Neural progenitor cell (in vitro differentiated cells): ENCODE measurements at regions not wholly inside any gene's neighbourhood (a gene's known extent, or its start where the extent isn't known, plus 50 kb on each side); places are given as distances from the start of the nearest gene placed in this dataset.

Experiments
- DNase-seq: peaks from one replicate; pipeline ENCODE4 v3.0.0-alpha.2; 2016; ENCODE audit warnings: low spot score
- H2AFZ ChIP-seq: fragments of 200-600 bp; sonication (generic); replicated peaks from 2 replicates; pipeline ENCODE4 v1.6.1; 2016; ENCODE audit warnings: antibody characterized with exemption
- H3F3A ChIP-seq: fragments of 200-600 bp; sonication (generic); 2 replicates; pipeline ENCODE4 v1.6.1; 2016; ENCODE audit warnings: antibody characterized with exemption, low read depth
- H3K27ac ChIP-seq: fragments of 200-600 bp; sonication (generic); 2 replicates; pipeline ENCODE4 v1.5.1; 2016; ENCODE audit warnings: mild to moderate bottlenecking
- H3K27me3 ChIP-seq: fragments of 200-600 bp; sonication (generic); 2 replicates; pipeline ENCODE4 v1.6.1; 2016; ENCODE audit warnings: mild to moderate bottlenecking, moderate library complexity
- H3K36me3 ChIP-seq: fragments of 200-600 bp; sonication (generic); 2 replicates; pipeline ENCODE4 v1.5.1; 2016
- H3K4me1 ChIP-seq: fragments of 200-600 bp; sonication (generic); 2 replicates; pipeline ENCODE4 v1.6.1; 2016; ENCODE audit warnings: mixed run types
- H3K4me2 ChIP-seq: fragments of 200-600 bp; sonication (generic); 2 replicates; pipeline ENCODE4 v1.6.1; 2016
- H3K4me3 ChIP-seq: fragments of 200-600 bp; sonication (generic); 2 replicates; pipeline ENCODE4 v1.5.1; 2016
- H3K79me2 ChIP-seq: fragments of 200-600 bp; sonication (generic); 2 replicates; pipeline ENCODE4 v1.6.1; 2016; ENCODE audit warnings: low read depth
- H3K9ac ChIP-seq: fragments of 200-600 bp; sonication (generic); 2 replicates; pipeline ENCODE4 v1.6.1; 2016
- H3K9me3 ChIP-seq: fragments of 200-600 bp; sonication (generic); 2 replicates; pipeline ENCODE4 v1.5.1; 2016; ENCODE audit warnings: low read depth
- H4K20me1 ChIP-seq: fragments of 200-600 bp; sonication (generic); 2 replicates; pipeline ENCODE4 v1.6.1; 2016; ENCODE audit warnings: low read depth
- H3K27ac Mint-ChIP-seq: 3 replicates; pipeline ENCODE4 v1.8.0; 2021; ENCODE audit warnings: mixed read lengths
- H3K27me3 Mint-ChIP-seq: 2 replicates; pipeline ENCODE4 v1.8.0; 2022; ENCODE audit warnings: low read depth, mild to moderate bottlenecking, inconsistent platforms, moderate library complexity, mixed read lengths; ENCODE audit not compliant: insufficient read depth
- H3K36me3 Mint-ChIP-seq: 3 replicates; pipeline ENCODE4 v1.8.0; 2021; ENCODE audit warnings: mixed read lengths
- H3K4me1 Mint-ChIP-seq: 3 replicates; pipeline ENCODE4 v1.8.0; 2021; ENCODE audit warnings: mixed read lengths
- H3K4me3 Mint-ChIP-seq: 3 replicates; pipeline ENCODE4 v1.8.0; 2021; ENCODE audit warnings: mild to moderate bottlenecking, moderate library complexity, mixed read lengths
- H3K9me3 Mint-ChIP-seq: 3 replicates; pipeline ENCODE4 v1.8.0; 2020; ENCODE audit warnings: mixed read lengths
- EZH2 ChIP-seq: fragments of 200-600 bp; sonication (generic); IDR thresholded peaks from 2 replicates; pipeline ENCODE4 v1.6.1; 2017; ENCODE audit warnings: antibody characterized with exemption, mild to moderate bottlenecking, moderate library complexity
- EZH2phosphoT487 ChIP-seq: fragments of 200-600 bp; sonication (generic); IDR thresholded peaks from 2 replicates; pipeline ENCODE4 v1.6.1; 2017; ENCODE audit warnings: antibody characterized with exemption
- TF ChIP-seq, protein P1 (sequence below): fragments of 200-600 bp; sonication (generic); IDR thresholded peaks from 2 replicates; pipeline ENCODE4 v1.5.1; 2017; ENCODE audit warnings: antibody characterized with exemption, mild to moderate bottlenecking

DNA sequence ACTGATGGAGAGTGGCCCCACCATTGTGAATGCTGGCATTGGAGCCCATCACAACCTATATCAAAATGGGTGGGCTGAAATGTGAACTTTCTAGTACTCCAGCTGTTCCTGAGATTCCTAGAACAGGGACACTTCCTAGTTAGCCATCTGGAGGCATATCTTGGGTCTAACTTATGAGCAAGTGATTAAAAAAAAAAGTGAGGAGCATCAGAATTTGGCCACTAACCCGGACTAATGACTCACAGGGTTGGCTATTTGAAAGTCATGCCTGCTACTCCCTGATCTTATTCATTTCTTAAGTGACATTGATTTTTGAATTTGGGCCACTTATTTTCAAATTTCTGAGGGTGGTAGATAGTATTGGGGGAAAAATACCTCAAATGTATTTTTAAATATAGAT lies 216.6 kb downstream of the HRH4 start:
- Histone ChIP-seq H3K79me2 (no peaks in the 10 kb centered on the region), H3K4me1 (peaks cover 7% of the 10 kb centered on the region), H4K20me1 (no peaks in the 10 kb centered on the region), H3K27me3 (no peaks in the 10 kb centered on the region), H3K4me2 (no peak overlapping the region), H3K36me3 (no peaks in the 10 kb centered on the region), H3K4me3 (no peak overlapping the region), H3F3A (no peaks in the 10 kb centered on the region), H3K9ac (no peak overlapping the region), H3K9me3 (no peaks in the 10 kb centered on the region), H2AFZ (no peak overlapping the region), H3K27ac (no peak overlapping the region)
- Mint-ChIP-seq H3K27ac (no peak overlapping the region), H3K27me3 (peaks cover 2% of the 10 kb centered on the region), H3K4me1 (peaks cover 3% of the 10 kb centered on the region), H3K9me3 (no peaks in the 10 kb centered on the region), H3K4me3 (no peak overlapping the region), H3K36me3 (no peaks in the 10 kb centered on the region)
- TF ChIP-seq, protein P1, sequence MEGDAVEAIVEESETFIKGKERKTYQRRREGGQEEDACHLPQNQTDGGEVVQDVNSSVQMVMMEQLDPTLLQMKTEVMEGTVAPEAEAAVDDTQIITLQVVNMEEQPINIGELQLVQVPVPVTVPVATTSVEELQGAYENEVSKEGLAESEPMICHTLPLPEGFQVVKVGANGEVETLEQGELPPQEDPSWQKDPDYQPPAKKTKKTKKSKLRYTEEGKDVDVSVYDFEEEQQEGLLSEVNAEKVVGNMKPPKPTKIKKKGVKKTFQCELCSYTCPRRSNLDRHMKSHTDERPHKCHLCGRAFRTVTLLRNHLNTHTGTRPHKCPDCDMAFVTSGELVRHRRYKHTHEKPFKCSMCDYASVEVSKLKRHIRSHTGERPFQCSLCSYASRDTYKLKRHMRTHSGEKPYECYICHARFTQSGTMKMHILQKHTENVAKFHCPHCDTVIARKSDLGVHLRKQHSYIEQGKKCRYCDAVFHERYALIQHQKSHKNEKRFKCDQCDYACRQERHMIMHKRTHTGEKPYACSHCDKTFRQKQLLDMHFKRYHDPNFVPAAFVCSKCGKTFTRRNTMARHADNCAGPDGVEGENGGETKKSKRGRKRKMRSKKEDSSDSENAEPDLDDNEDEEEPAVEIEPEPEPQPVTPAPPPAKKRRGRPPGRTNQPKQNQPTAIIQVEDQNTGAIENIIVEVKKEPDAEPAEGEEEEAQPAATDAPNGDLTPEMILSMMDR, result no peak
- TF ChIP-seq EZH2, result no peak
- TF ChIP-seq EZH2phosphoT487, result no peak
- no peak for DNase-seq

DNA sequence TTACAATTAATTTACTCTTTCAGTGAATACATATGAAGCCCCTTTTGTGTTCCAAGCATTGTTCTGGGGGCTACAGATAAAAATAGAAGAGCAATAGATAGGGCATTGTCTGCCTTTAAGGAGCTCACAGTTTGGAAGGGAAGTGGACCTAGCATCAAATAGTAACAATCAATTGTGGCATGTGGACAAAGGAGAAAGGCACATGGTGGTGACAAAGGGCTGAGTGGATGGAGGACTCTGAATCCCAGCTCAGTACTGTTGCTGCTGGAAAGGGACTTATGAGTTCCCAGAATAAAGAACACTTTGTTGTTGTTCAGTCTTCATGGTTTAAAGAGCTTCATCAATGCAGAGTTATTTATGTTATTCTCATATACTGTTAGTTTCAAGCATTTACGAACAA lies 217.7 kb downstream of the HRH4 start:
- Histone ChIP-seq H2AFZ (no peak overlapping the region), H3K4me1 (peaks cover 7% of the 10 kb centered on the region), H3K79me2 (no peaks in the 10 kb centered on the region), H3F3A (no peaks in the 10 kb centered on the region), H3K36me3 (no peaks in the 10 kb centered on the region), H3K27ac (no peak overlapping the region), H3K4me2 (no peak overlapping the region), H3K4me3 (no peak overlapping the region), H3K27me3 (no peaks in the 10 kb centered on the region), H3K9ac (no peak overlapping the region), H4K20me1 (no peaks in the 10 kb centered on the region), H3K9me3 (no peaks in the 10 kb centered on the region)
- no peaks in the 10 kb centered on the region for H3K36me3 Mint-ChIP-seq
- DNase-seq, result no peak
- TF ChIP-seq EZH2phosphoT487 (no peak), EZH2 (no peak)
- TF ChIP-seq, protein P1, result no peak
- H3K4me1 Mint-ChIP-seq, result peaks cover 3% of the 10 kb centered on the region
- no peak overlapping the region for H3K4me3 Mint-ChIP-seq
- no peak overlapping the region for H3K27ac Mint-ChIP-seq
- H3K9me3 Mint-ChIP-seq, result peaks cover 2% of the 10 kb centered on the region
- H3K27me3 Mint-ChIP-seq, result peaks cover 2% of the 10 kb centered on the region

DNA sequence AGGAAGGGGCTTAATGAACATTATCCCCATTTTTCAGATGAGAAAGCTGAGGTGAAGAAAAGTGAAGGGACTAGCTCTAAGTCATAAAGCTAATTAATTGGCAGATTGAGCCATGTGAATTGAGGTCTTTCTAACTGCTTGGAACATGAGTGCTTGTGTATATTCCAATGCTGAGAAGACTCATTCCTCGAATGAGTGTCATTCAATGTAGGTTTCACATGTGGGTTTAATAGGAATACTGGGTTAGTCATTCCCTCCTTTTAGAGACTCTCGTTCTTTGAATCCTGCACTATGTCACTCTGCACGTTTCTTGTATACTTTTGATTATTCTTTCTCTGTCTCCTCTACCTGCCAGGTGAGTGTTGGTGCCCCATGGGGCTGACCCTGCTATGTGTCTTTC lies 218.2 kb downstream of the HRH4 start:
- Histone ChIP-seq H2AFZ (no peak overlapping the region), H3K4me1 (peaks cover 7% of the 10 kb centered on the region), H3K27ac (no peak overlapping the region), H3K4me3 (no peak overlapping the region), H3F3A (no peaks in the 10 kb centered on the region), H3K9me3 (no peaks in the 10 kb centered on the region), H4K20me1 (no peaks in the 10 kb centered on the region), H3K36me3 (no peaks in the 10 kb centered on the region), H3K9ac (no peak overlapping the region), H3K79me2 (no peaks in the 10 kb centered on the region), H3K4me2 (no peak overlapping the region), H3K27me3 (no peaks in the 10 kb centered on the region)
- H3K27ac Mint-ChIP-seq, result no peak overlapping the region
- peaks cover 3% of the 10 kb centered on the region for H3K4me1 Mint-ChIP-seq
- H3K9me3 Mint-ChIP-seq, result peaks cover 2% of the 10 kb centered on the region
- DNase-seq, result no peak
- H3K36me3 Mint-ChIP-seq, result no peaks in the 10 kb centered on the region
- no peak for TF ChIP-seq EZH2
- TF ChIP-seq, protein P1, result no peak
- TF ChIP-seq EZH2phosphoT487, result no peak
- H3K4me3 Mint-ChIP-seq, result no peak overlapping the region
- H3K27me3 Mint-ChIP-seq, result peaks cover 2% of the 10 kb centered on the region

- Mint-ChIP-seq H3K4me1 (peaks cover 3% of the 10 kb centered on the region), H3K27me3 (peaks cover 2% of the 10 kb centered on the region), H3K4me3 (no peak overlapping the region), H3K9me3 (peaks cover 4% of the 10 kb centered on the region), H3K27ac (no peak overlapping the region), H3K36me3 (no peaks in the 10 kb centered on the region)
- Histone ChIP-seq H3K36me3 (no peaks in the 10 kb centered on the region), H3K27me3 (no peaks in the 10 kb centered on the region), H3K9ac (no peak overlapping the region), H4K20me1 (no peaks in the 10 kb centered on the region), H3K79me2 (no peaks in the 10 kb centered on the region), H3K9me3 (no peaks in the 10 kb centered on the region), H3K4me1 (peaks cover 7% of the 10 kb centered on the region), H3K4me3 (no peak overlapping the region), H3K27ac (no peak overlapping the region), H2AFZ (no peak overlapping the region), H3K4me2 (no peak overlapping the region), H3F3A (no peaks in the 10 kb centered on the region)
- TF ChIP-seq, protein P1, result no peak
- TF ChIP-seq EZH2, result no peak
- TF ChIP-seq EZH2phosphoT487, result no peak
- DNase-seq, result no peak
Measured at GRCh38 chr18:24679062-24679461, 218.6 kb downstream of the HRH4 start.
